NOMO-1 (cell line): ENCODE measurements at regions not wholly inside any gene's neighbourhood (a gene's known extent, or its start where the extent isn't known, plus 50 kb on each side); places are given as distances from the start of the nearest gene placed in this dataset.

Experiments used
- DNase-seq, 2 experiments: peaks; one replicate each; lab custom pipeline; 2025; ENCODE audit not compliant: unreplicated experiment in 2 of 2; lab: John Stamatoyannopoulos, UW

GRCh38 chr5:117210796-117211195 lies 636.2 kb upstream of the SEMA6A start:
- DNase-seq, result no peak

- no peak for DNase-seq
These were observed 634.9 kb upstream of the SEMA6A start for GRCh38 chr5:117209479-117209878.

- DNase-seq, result no peak
These were observed 632.6 kb upstream of the SEMA6A start for GRCh38 chr5:117207088-117207668.

- no peak for DNase-seq
These were observed 631.3 kb upstream of the SEMA6A start for GRCh38 chr5:117205894-117206293.

GRCh38 chr5:117204926-117205869 lies 630.6 kb upstream of the SEMA6A start:
- no peak for DNase-seq

- no peak for DNase-seq
These were observed 629.8 kb upstream of the SEMA6A start for GRCh38 chr5:117204404-117204803.

- no peak for DNase-seq
These were observed 629.0 kb upstream of the SEMA6A start for GRCh38 chr5:117203584-117203983.

GRCh38 chr5:117201001-117201400 lies 626.4 kb upstream of the SEMA6A start:
- DNase-seq, result no peak

- DNase-seq, result no peak
These were observed 620.5 kb upstream of the SEMA6A start for GRCh38 chr5:117195076-117195475.

GRCh38 chr5:117191251-117191650 lies 616.6 kb upstream of the SEMA6A start:
- no peak for DNase-seq

- no peak for DNase-seq
These were observed 615.2 kb upstream of the SEMA6A start for GRCh38 chr5:117189784-117190183.

- DNase-seq, result no peak
These were observed 613.6 kb upstream of the SEMA6A start for GRCh38 chr5:117188211-117188610.

- no peak for DNase-seq
These were observed 612.1 kb upstream of the SEMA6A start for GRCh38 chr5:117186751-117187150.

- no peak for DNase-seq
These were observed 608.7 kb upstream of the SEMA6A start for GRCh38 chr5:117183326-117183725.

- DNase-seq, result no peak
These were observed 607.5 kb upstream of the SEMA6A start for GRCh38 chr5:117182104-117182503.

GRCh38 chr5:117177302-117177701 lies 602.7 kb upstream of the SEMA6A start:
- DNase-seq, result no peak

GRCh38 chr5:117165068-117165467 lies 590.4 kb upstream of the SEMA6A start:
- DNase-seq, result no peak

- DNase-seq, result no peak
These were observed 587.2 kb upstream of the SEMA6A start for GRCh38 chr5:117161718-117162335.

- no peak for DNase-seq
These were observed 585.8 kb upstream of the SEMA6A start for GRCh38 chr5:117160391-117160790.

GRCh38 chr5:117149312-117149711 lies 574.7 kb upstream of the SEMA6A start:
- DNase-seq, result no peak

GRCh38 chr5:117144086-117144485 lies 569.5 kb upstream of the SEMA6A start:
- DNase-seq, result no peak

GRCh38 chr5:117143406-117143805 lies 568.8 kb upstream of the SEMA6A start:
- DNase-seq, result no peak
